Activated T-helper 1 cell treated with anti-CD3 and anti-CD28 coated beads, Interleukin-2, amount 50 U/mL, for 16 hours (primary cell): ENCODE measurements at regions not wholly inside any gene's neighbourhood (a gene's known extent, or its start where the extent isn't known, plus 50 kb on each side); places are given as distances from the start of the nearest gene placed in this dataset.

Experiments used
- DNase-seq, 2 donors: peaks; one replicate each; pipeline ENCODE4 v3.0.0-alpha.2; 2020; ENCODE audit warnings: low read depth in 1 of 2, low spot score in 1 of 2

- no peak for DNase-seq
These were observed 392.1 kb downstream of the SOX9 start for GRCh38 chr17:72512649-72513556.

- no peak for DNase-seq
These were observed 393.6 kb downstream of the SOX9 start for GRCh38 chr17:72514321-72514861.

GRCh38 chr17:72514891-72515290, 394.1 kb downstream of the SOX9 start:
- DNase-seq = no peak

- no peak for DNase-seq
These were observed 394.7 kb downstream of the SOX9 start for GRCh38 chr17:72515291-72516065.

- DNase-seq = no peak
These were observed 396.1 kb downstream of the SOX9 start for GRCh38 chr17:72516772-72517399.

- no peak for DNase-seq
These were observed 396.8 kb downstream of the SOX9 start for GRCh38 chr17:72517413-72518158.

GRCh38 chr17:72518159-72518732, 397.4 kb downstream of the SOX9 start:
- no peak for DNase-seq

GRCh38 chr17:72518753-72519597, 398.2 kb downstream of the SOX9 start:
- no peak for DNase-seq

GRCh38 chr17:72519598-72519936, 398.7 kb downstream of the SOX9 start:
- DNase-seq = no peak

GRCh38 chr17:72520665-72521303, 400.0 kb downstream of the SOX9 start:
- no peak for DNase-seq

GRCh38 chr17:72523491-72523890, 402.7 kb downstream of the SOX9 start:
- no peak for DNase-seq

- no peak for DNase-seq
These were observed 404.6 kb downstream of the SOX9 start for GRCh38 chr17:72525225-72526015.

- DNase-seq = no peak
These were observed 405.9 kb downstream of the SOX9 start for GRCh38 chr17:72526769-72527168.

- DNase-seq = no peak
These were observed 407.0 kb downstream of the SOX9 start for GRCh38 chr17:72527789-72528188.

- DNase-seq = no peak
These were observed 407.9 kb downstream of the SOX9 start for GRCh38 chr17:72528683-72529082.

GRCh38 chr17:72529386-72529785, 408.6 kb downstream of the SOX9 start:
- no peak for DNase-seq

GRCh38 chr17:72530454-72530853, 409.6 kb downstream of the SOX9 start:
- DNase-seq = no peak

GRCh38 chr17:72531729-72532128, 410.9 kb downstream of the SOX9 start:
- no peak for DNase-seq
